Midbrain (tissue), 1 donor: ENCODE measurements at regions not wholly inside any gene's neighbourhood (a gene's known extent, or its start where the extent isn't known, plus 50 kb on each side); places are given as distances from the start of the nearest gene placed in this dataset.

Experiments used
- DNase-seq: peaks from one replicate; lab custom pipeline; 2025; lab: John Stamatoyannopoulos, UW

GRCh38 chr2:198795419-198795818 lies 662.3 kb downstream of the SATB2 start:
- no peak for DNase-seq

DNA sequence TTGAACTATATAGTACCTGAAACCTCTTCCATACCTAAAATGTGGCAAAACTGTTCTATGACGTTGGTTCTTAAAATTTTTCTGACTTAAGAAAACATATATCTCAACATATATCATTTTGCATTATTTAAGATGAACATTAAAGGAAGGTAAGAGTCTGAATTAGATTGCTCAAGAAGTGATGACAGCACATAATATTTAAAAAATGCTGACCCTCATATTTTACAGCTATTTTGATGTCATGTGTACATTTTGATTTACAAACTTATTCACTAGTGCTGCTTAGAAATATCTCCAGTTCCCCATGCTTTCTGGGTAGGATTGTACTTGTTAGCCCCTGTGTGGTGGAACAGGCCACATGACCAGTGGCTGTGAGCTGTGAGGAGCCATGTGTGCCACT lies 666.1 kb downstream of the SATB2 start:
- DNase-seq, result no peak

GRCh38 chr2:198788676-198789075 lies 669.1 kb downstream of the SATB2 start:
- no peak for DNase-seq

DNA sequence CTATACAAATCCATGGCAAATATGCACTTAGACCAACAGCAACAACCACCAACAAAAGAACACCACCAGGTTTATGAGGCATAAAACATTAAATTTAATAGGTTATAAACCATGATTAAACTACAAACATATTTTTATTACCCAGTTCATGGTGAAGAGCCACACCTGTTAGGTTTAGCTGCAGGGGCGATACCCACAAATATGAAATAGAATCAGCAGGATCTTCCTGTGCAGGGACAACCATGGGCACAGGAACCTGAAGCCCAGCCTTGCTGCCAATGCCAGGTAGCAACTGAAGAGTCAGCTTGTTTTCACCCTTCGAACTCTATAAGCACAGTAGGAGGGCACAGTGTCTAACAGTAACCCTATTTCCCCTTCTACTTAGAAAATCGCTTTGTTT lies 675.0 kb downstream of the SATB2 start:
- no peak for DNase-seq

DNA sequence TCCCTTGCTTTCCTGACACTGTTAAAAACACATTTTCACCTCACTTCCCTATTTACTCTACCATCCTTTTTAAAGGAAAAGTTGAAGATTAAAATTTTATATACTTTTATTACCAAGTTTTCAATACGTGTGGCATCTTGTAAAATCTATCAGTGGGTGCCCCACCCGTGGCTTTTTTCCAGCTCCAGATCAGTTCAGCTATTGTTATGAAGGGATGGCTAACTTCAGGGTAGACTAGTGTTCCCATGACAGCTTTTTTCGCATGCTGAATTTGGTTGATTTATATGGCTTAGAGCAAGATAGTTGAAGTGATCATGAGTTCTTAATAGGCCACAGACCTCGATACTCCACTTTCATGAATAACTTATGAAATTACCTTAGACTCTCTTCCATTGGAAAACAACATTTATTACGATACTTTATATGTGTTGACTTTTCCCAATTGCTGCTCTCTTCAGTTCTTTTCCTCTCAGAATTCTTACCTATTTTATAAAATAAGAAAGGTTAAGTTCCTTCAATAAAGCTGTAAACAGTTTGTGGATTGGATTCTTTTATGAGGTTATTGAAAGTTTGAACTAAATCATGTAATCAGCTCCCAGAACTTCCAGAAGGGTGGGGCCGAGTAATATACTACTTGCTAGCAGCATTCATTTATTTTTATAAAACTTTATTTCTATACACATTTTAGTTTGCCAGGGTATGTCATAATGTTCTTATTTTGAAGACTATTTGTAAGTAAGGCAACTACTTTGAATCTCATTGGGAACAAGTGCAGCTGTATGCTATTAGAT lies 680.9 kb downstream of the SATB2 start:
- DNase-seq, result no peak

- DNase-seq, result no peak
Measured at GRCh38 chr2:198775737-198776136, 682.0 kb downstream of the SATB2 start.

DNA sequence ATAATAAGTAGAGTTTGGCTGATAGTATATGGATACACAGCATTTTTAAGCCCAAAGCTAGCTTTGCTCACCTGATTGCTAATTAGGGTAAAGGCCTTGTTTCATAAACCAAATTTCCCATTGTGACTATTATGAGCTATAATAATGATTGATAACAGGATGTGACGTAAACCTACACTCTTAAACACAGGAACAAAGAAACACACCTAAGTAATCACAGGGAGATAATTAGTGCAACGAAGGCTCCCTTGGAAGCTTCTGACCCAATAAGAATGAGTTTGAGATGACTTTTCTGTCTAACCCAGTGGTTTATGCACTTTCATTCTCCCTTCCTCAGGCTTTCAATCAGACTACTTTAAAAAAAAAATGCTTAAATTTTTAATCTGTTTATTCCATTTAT lies 683.2 kb downstream of the SATB2 start:
- DNase-seq, result no peak

DNA sequence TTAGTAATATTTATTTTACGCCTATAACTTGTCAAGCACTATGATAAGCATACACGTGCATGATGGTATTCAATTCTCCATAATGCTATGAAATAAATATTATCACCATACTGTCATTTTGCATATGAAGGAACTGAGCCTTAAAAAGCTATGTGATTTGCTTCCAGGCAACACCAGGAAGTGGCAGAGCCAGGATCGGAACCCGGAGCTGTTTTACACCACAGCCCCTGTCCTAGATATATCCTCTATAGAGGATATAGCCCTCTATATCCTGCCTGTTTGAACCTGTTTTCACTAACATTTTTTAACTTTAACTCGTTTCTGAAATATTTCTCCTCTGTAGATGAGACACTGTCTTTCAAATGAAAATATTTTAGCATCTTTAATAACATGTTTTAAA lies 690.0 kb downstream of the SATB2 start:
- DNase-seq, result no peak

DNA sequence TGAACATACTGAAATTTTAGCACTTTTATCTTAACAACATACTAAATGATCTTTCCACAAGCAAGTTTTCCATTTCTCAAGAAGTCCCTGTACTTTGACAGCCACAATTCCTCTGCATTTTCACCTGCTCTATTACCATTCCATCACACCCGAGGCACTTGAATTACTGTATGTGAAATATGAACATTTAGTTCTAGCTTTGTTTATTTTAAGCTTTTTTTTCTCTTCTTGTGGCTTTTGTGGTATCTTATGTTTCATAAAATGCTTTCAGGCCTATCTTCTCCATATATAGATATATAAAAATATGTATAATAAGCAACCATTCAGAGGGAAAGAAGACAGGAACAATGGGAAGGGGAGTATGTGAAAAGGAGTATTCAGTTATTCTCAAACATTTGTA lies 693.9 kb downstream of the SATB2 start:
- no peak for DNase-seq

- DNase-seq, result no peak
Measured at GRCh38 chr2:198762441-198762840, 695.3 kb downstream of the SATB2 start.

DNA sequence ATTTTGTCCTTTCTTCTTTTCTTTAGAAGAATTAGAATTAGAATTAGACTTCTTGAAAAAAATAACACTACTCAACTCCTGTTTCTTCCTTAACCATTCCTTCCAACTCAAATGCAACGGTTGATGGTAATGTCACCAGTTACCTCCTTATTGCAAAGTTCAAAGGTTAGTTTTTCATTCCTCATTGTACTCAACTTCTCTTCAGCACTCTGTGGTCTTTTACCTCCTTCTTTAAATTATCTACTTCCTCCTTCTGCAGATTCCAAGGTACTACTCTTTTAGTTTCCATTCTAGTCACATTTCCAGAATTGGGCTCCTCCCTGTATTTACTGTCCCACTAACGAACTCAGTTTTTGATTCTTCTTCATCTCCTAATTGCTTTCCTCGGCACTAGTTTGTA lies 700.7 kb downstream of the SATB2 start:
- DNase-seq, result no peak

DNA sequence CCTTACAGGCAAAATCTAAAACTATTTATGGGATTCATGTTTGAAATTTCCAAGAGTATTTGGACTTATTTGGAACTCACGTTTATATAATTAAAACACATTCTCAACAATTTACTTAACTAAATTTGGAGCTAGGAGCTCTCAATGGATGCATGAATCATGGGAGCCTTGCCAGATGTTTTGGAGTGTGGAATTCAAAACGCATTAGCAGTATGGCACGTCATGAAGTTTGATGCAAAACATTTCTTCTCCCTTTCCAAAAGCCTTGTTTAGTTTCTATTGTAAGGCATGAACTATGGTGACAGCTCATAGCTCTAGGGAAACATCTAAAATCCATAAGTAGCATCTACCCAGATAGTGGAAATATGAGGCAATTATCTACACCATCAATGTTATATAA lies 701.6 kb downstream of the SATB2 start:
- no peak for DNase-seq

- DNase-seq, result no peak
Measured at GRCh38 chr2:198753101-198753500, 704.6 kb downstream of the SATB2 start.

- no peak for DNase-seq
Measured at GRCh38 chr2:198749364-198749763, 708.4 kb downstream of the SATB2 start.

GRCh38 chr2:198731842-198732399 lies 725.8 kb downstream of the SATB2 start:
- DNase-seq, result no peak

DNA sequence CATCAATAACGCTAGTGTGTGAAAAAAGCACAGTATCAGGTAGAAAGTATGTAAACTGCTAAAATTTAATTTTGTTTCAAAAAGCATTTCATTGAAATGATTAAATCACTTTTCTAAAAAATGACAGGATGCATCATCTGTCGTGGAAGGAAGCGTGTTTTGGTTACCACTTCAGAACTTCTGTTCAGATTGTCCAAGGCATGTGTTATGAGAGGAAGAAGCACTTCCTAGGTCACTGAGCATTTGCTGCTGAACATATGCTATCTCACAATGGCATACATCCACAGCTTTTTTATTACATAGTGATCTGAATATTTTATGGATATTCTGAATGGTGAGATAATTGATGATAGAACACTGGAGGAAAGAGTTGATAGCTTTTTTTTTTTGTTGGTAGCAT lies 737.5 kb downstream of the SATB2 start:
- DNase-seq, result no peak

DNA sequence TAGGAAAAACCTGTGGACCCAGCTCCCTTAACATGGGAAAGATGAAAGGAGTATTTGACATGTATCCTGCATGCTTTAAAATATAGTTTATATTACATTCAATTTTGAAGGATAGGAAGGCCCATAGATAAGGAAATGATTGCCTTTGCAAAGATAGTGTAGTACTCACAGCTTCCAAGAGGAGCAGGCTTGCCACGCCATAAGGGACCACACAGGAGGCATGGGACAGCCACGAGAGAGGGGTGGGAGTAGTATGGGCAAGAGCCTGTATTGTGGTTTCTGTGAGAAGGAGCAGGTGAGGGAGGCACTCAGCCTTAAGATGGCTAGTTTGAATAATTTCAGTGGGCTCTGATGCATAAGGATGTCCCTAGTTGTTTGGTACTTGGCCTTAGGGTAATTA lies 740.3 kb downstream of the SATB2 start:
- DNase-seq, result no peak

GRCh38 chr2:198715302-198715835 lies 742.4 kb downstream of the SATB2 start:
- no peak for DNase-seq

- no peak for DNase-seq
Measured at GRCh38 chr2:198712485-198712884, 745.3 kb downstream of the SATB2 start.

DNA sequence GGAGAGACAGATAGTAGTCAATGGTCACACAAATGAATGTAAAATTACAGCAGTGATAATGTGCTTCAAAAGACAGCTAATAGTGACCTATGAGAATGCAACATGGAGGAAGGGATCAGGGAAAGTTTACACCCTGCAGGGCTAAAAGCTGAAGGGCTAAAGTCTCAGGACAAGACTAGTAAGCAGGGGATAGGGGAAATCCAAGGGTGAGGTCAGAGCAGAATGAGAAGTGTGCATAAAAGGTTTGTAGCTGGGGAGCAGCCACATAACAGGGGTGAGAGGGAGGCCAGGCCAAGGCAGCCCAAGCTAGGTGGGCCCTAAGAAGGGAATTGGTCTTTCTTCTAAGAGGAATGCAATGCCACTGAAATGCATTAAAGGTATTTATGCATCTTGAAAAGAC lies 746.3 kb downstream of the SATB2 start:
- DNase-seq, result no peak

DNA sequence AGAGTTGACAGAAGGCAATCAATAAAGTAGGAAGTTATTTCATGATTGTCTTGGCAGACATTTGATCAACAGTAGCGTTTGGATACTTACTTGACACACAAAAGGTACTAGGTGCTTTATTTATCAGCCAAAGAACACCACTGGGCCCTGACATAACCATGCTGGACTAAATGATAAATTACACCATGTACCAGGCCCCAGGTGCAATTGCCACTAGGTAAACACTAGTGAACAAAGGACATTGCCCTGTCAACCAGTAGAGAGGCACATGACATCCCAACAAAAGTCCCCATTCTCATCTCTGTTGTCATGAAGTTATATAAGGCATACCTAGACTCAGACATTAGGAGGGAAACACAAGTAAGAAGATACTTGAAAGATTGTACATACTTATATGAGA lies 747.2 kb downstream of the SATB2 start:
- no peak for DNase-seq

DNA sequence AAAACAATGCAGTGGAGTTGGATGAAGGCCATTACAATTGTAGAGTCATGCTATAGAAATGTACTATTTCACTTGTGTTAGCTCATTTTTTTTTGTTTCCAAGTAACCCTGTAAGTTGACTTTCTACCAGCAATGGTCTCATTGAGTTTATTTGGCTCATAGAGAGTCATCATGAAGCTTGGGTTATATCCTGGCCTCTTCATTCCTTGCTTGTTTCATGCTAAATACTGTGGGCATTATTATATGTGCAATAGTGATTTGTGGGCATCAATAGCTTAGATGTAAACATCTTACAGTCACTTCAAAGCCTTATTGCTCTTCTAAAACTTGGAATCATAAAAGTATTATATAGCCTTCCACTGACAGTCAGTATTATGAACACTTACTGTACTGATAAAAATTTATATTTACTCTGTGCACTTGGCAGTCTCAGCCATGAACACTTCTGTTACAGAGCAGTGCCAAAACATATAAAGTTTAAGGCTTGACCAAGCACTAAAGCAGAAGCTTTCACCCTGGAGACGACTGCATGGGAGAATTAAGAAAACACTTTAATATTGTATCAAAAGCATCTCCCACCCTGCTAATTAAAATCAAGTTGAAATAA lies 751.2 kb downstream of the SATB2 start:
- DNase-seq, result no peak

DNA sequence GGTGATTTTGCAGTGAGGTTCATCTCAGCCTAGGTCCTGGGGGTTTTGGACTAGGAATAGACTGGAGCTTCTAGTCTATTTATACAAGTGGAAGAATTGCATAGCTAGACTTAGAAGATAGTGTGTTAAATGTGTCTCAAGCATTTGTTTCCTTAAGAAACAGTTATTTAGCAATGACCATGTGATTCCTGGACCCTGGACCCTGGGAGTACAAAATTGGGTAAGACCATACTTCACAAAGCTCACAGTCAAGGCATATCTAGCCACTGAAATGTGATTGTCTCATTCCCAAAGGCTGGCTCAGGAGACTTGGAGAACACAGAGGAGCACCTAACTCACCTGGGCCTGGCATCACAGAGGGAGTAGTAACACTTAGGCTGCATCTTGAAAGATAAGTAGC lies 754.5 kb downstream of the SATB2 start:
- DNase-seq, result no peak
